Upper lobe of left lung (tissue), 6 donors: ENCODE measurements at regions not wholly inside any gene's neighbourhood (a gene's known extent, or its start where the extent isn't known, plus 50 kb on each side); places are given as distances from the start of the nearest gene placed in this dataset.
A peak's percentile ranks its signal among the peaks of the same experiment; 100 is the strongest.

Source experiments
- ATAC-seq, 2 donors: fragments of 200-7000 bp; cut with Tn5 transposase; one replicate each; pipeline ENCODE4 v1.9.1; 2022; ENCODE audit warnings: mild to moderate bottlenecking in 2 of 2, moderate library complexity in 2 of 2; ENCODE audit not compliant: low FRiP score in 2 of 2
- DNase-seq, 2 donors: peaks; one replicate each; pipeline ENCODE4 v3.0.0-alpha.2; 2019 to 2020
- H3K27ac ChIP-seq, 4 donors: fragments of 200-600 bp; sonication (generic); one replicate each; pipeline ENCODE4 v1.5.1; 2016 to 2019
- H3K27me3 ChIP-seq, 4 donors: fragments of 200-600 bp; sonication (generic); one replicate each; pipeline ENCODE4 v1.5.1; 2017 to 2019
- H3K36me3 ChIP-seq, 4 donors: fragments of 200-600 bp; sonication (generic); one replicate each; pipeline ENCODE4 v1.5.1; 2016 to 2019
- H3K4me1 ChIP-seq, 4 donors: fragments of 200-600 bp; sonication (generic); one replicate each; pipeline ENCODE4 v1.5.1; 2018 to 2019
- H3K4me3 ChIP-seq, 4 donors: fragments of 200-600 bp; sonication (generic); one replicate each; pipeline ENCODE4 v1.5.1; 2017 to 2019; ENCODE audit warnings: mild to moderate bottlenecking in 2 of 4, moderate library complexity in 1 of 4
- H3K9me3 ChIP-seq, 4 donors: fragments of 200-600 bp; sonication (generic); one replicate each; pipeline ENCODE4 v1.5.1; 2018 to 2019
- EP300 ChIP-seq, 4 donors: sonication (generic); formaldehyde crosslinking; IDR thresholded peaks; one replicate each; pipeline ENCODE4 v1.5.1; 2017; ENCODE audit warnings: antibody characterized with exemption in 4 of 4, control low read depth in 2 of 4
- POLR2A ChIP-seq, 4 donors: fragments of 450-650 bp; IDR thresholded peaks; one replicate each; pipeline ENCODE4 v1.5.1; 2016 to 2017; ENCODE audit warnings: antibody characterized with exemption in 4 of 4, mild to moderate bottlenecking in 2 of 4
- POLR2AphosphoS5 ChIP-seq, 2 donors: sonication (generic); formaldehyde crosslinking; IDR thresholded peaks; one replicate each; pipeline ENCODE4 v1.5.1; 2017; ENCODE audit warnings: antibody characterized with exemption in 2 of 2
- WGBS, 2 donors: methylation state at CpG; one replicate each; pipeline ENCODE4 v1.1.5; 2017 to 2018; 5-methylcytosine and 5-hydroxymethylcytosine counted together
- TF ChIP-seq, protein P1 (sequence below), 6 experiments: fragments of 450-650 bp in 4 of 6; fragments of 200-600 bp in 2 of 6; sonication (generic) in 2 of 6; IDR thresholded peaks; one replicate each; pipeline ENCODE4 v1.5.1; 2016 to 2019; ENCODE audit warnings: antibody characterized with exemption in 6 of 6
- donor health status: DM: no; HTN: no; CAD: no; lungs with moderate emphysema.
- donor health status: DM: no; HTN: yes; CAD: no; lungs with severe emphysema.

DNA sequence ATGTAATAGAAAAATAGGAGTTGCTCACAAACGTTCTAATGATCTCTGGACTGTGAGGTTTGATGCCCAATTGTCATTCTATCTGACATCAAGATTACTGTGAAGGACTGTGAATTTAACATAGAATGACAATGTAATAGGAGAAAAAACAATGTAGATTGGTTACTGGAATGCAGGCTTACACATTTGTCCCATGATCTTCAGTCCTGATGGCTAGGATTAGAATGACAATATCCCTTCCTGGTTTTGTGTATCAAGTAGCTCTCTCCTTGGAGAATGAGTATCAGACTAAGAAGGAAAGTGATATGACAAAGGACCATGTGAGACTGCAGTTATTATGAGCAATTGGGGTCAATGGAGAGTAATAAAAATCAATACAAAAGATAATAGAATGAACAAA is 862.2 kb upstream of the C9orf72 start:
- Histone ChIP-seq H3K9me3 (no peaks in the 10 kb centered on the region), H3K27me3 (no peaks in the 10 kb centered on the region), H3K27ac (no peak overlapping the region), H3K36me3 (no peaks in the 10 kb centered on the region), H3K4me3 (no peak overlapping the region), H3K4me1 (no peaks in the 10 kb centered on the region)
- WGBS, 2 donors = 61 to 63% methylated on average over 1 of the region's 1 CpG
- ATAC-seq = no peak
- DNase-seq = no peak
- TF ChIP-seq POLR2AphosphoS5 (IDR thresholded peaks at IDR 0.05) (no peak), POLR2A (IDR thresholded peaks at IDR 0.05) (no peak), EP300 (IDR thresholded peaks at IDR 0.05) (no peak)
- TF ChIP-seq, protein P1, sequence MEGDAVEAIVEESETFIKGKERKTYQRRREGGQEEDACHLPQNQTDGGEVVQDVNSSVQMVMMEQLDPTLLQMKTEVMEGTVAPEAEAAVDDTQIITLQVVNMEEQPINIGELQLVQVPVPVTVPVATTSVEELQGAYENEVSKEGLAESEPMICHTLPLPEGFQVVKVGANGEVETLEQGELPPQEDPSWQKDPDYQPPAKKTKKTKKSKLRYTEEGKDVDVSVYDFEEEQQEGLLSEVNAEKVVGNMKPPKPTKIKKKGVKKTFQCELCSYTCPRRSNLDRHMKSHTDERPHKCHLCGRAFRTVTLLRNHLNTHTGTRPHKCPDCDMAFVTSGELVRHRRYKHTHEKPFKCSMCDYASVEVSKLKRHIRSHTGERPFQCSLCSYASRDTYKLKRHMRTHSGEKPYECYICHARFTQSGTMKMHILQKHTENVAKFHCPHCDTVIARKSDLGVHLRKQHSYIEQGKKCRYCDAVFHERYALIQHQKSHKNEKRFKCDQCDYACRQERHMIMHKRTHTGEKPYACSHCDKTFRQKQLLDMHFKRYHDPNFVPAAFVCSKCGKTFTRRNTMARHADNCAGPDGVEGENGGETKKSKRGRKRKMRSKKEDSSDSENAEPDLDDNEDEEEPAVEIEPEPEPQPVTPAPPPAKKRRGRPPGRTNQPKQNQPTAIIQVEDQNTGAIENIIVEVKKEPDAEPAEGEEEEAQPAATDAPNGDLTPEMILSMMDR (IDR thresholded peaks at IDR 0.05) = no peak

DNA sequence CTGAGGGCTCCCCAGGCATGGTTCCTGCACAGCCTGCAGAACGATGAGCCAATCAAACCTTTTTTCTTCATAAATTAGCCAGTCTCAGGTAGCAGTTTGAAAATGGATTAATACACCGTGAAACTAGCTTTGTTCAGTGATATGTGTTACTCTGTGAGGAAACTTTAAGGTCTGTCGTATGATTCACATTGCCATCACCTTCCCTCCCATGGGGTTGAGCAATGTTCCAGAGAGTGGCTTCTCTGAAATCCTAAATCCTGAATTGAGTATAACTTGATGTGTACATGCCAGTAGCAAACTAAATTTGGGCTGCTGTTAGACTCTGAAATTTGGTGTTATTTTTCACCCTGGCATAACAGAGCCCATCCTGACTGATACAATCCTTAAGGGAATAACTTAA is 866.4 kb upstream of the C9orf72 start:
- ATAC-seq = no peak
- no peak for TF ChIP-seq POLR2AphosphoS5 (IDR thresholded peaks at IDR 0.05)
- no peak for TF ChIP-seq EP300 (IDR thresholded peaks at IDR 0.05)
- TF ChIP-seq, protein P1 (IDR thresholded peaks at IDR 0.05) = no peak
- no peak for TF ChIP-seq POLR2A (IDR thresholded peaks at IDR 0.05)

DNA sequence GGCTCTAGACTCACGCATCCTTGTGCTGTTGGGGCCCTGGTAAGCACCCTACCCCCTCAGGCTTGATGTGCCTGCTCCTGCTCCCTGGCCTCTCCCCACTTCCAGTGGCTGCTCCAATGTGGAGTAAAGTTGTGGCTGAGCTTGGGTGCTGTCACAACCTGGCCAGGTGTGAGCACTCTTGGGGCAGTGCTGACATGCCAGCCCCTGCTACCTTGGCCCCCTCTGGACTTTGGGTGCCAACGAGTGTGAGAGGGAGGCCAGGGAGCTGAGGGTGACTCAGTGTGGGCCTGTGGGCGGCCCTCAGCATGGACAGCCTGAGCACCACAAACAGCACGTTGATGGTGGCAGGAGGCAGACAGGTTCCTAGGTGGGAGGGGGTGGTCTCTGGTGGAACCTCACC is 870.2 kb upstream of the C9orf72 start:
- 77% methylated on average over 4 of the region's 4 CpGs; no CpG with 5 or more reads in 1 of the 2 donors for WGBS, 2 donors
- Histone ChIP-seq H3K27me3 (no peaks in the 10 kb centered on the region), H3K9me3 (peaks cover 0 to 18% (median 7%) of the 10 kb centered on the region in 4 donors), H3K27ac (no peak overlapping the region), H3K4me1 (no peaks in the 10 kb centered on the region), H3K36me3 (no peaks in the 10 kb centered on the region), H3K4me3 (no peak overlapping the region)
- ATAC-seq (peak in 1 of 2 donors; percentile 12), DNase-seq (peak in 1 of 2 donors; percentile 30)
- TF ChIP-seq POLR2A (IDR thresholded peaks at IDR 0.05) (no peak), EP300 (IDR thresholded peaks at IDR 0.05) (no peak), POLR2AphosphoS5 (IDR thresholded peaks at IDR 0.05) (no peak)
- TF ChIP-seq, protein P1 (IDR thresholded peaks at IDR 0.05) = no peak

More for the DNA sequence above, 866.4 kb upstream of the C9orf72 start:
- Histone ChIP-seq H3K27ac (no peak overlapping the region), H3K4me1 (no peaks in the 10 kb centered on the region), H3K27me3 (no peaks in the 10 kb centered on the region), H3K9me3 (peaks cover 0 to 16% (median 7%) of the 10 kb centered on the region in 4 donors), H3K4me3 (no peak overlapping the region), H3K36me3 (no peaks in the 10 kb centered on the region)
- 86 to 91% methylated on average over 3 of the region's 3 CpGs for WGBS, 2 donors
- DNase-seq = no peak

DNA sequence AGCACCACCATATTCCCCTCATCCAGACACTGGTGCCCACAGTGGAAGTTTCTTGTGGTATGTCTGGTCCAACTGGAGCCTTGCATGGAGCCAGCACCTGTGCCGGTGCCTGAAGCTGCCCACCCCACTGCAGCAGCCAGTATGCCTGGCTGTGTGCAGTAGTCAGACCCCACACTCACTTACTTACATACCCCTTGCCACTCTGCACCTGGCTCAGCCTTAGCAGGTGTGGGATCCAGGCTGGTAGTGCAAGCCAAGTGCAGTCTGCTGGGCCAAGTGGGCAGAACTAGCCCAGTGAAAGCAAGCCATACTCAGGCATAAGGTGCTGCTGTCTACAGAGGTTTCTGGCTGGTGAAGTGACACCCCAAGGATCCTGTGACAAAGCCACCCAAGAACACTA is 871.4 kb upstream of the C9orf72 start:
- WGBS, 2 donors = 100% methylated on average over 1 of the region's 1 CpG; no CpG with 5 or more reads in 1 of the 2 donors
- no peaks in the 10 kb centered on the region for H3K36me3 ChIP-seq
- no peak overlapping the region for H3K27ac ChIP-seq
- no peak for TF ChIP-seq POLR2AphosphoS5 (IDR thresholded peaks at IDR 0.05)
- DNase-seq (peak in 1 of 2 donors; percentile 7), ATAC-seq (no peak)
- H3K9me3 ChIP-seq = peaks cover 0 to 18% (median 7%) of the 10 kb centered on the region in 4 donors
- no peak overlapping the region for H3K4me3 ChIP-seq
- no peaks in the 10 kb centered on the region for H3K27me3 ChIP-seq
- no peaks in the 10 kb centered on the region for H3K4me1 ChIP-seq

DNA sequence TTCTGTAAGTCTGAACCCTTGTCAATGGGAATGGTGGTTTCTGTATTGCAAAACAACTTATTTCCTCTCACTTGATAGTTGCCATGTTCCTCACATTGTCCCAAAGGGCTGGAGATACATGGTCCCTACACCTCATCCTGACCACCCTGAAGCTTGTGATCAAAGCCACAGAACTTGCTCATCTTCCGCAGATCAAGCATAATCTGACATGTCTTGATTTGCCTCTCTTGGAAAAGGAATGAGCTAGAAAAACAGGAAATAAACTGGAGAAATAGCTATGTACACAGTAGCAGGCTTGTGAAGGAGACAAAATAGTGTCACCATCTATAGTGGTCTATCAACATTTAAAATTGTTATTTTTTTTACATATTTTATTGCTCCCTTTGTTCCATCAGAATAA is 871.9 kb upstream of the C9orf72 start:
- Histone ChIP-seq H3K36me3 (no peaks in the 10 kb centered on the region), H3K27ac (no peak overlapping the region), H3K4me3 (no peak overlapping the region), H3K4me1 (no peaks in the 10 kb centered on the region), H3K9me3 (peaks cover 0 to 18% (median 7%) of the 10 kb centered on the region in 4 donors), H3K27me3 (no peaks in the 10 kb centered on the region)
- 81 to 94% methylated on average over 1 of the region's 1 CpG for WGBS, 2 donors
- no peak for ATAC-seq
- TF ChIP-seq POLR2AphosphoS5 (IDR thresholded peaks at IDR 0.05) (no peak), POLR2A (IDR thresholded peaks at IDR 0.05) (no peak), EP300 (IDR thresholded peaks at IDR 0.05) (no peak)
- TF ChIP-seq, protein P1 (IDR thresholded peaks at IDR 0.05) = no peak
- no peak for DNase-seq
